ENCODE measurements at regions not wholly inside any gene's neighbourhood (a gene's known extent, or its start where the extent isn't known, plus 50 kb on each side); places are given as distances from the start of the nearest gene placed in this dataset.

DNA sequence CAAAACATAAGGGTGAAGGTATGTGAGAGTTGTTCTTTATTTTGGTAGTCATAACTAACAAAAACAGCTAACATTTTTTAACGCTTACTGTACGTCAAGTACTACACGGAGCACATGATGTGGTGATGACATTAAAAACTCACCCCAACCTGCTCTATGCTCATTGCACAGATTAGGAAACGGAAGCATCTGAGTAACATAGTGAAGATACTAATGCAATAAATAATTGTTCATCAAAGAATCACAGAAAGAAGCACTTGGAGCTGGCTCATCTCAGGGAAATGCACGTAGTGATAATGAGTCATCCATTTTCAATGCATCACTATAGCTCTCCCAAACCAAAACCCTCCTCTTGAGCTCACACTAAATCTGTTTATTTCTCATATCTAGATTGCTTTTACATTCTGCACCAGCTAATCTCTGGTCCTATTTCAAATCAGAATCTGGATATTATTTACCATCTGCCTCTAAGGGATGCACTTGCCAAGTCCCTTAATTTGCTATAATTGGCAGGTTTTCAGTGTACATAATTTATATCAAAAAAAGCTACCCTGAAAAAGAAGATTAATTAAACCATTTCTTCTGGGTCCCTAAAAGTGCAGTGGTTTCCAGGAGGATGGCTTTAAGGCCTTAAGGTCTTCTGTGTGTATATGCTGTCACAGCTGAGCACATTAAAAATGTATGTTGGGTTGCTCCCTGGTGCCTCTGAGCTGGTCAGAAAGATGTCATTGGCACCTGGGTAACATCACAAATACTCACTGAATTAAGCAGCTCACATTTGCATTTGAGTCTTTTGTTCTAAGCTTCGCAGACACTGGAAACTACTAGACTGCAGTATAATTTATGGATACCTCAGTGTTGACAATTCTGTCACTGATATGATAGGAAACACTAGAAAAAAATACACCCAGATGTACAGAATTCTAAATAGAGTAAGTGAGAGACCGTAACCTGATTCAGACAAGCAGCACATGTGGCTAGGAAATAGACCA, 677.4 kb upstream of the CITED2 start:
- no peak for DNase-seq
- peak overlapping the region in 3 of 12 donors; percentile 71 to 87 (median 86) for H3K27ac ChIP-seq
- peaks cover 0 to 7% (median 0%) of the 10 kb centered on the region in 12 donors for H3K9me3 ChIP-seq
- H3K36me3 ChIP-seq, result no peaks in the 10 kb centered on the region
- no peaks in the 10 kb centered on the region for H3K27me3 ChIP-seq
- TF ChIP-seq POLR2A (IDR thresholded peaks at IDR 0.05), result no peak
- TF ChIP-seq, protein P1, sequence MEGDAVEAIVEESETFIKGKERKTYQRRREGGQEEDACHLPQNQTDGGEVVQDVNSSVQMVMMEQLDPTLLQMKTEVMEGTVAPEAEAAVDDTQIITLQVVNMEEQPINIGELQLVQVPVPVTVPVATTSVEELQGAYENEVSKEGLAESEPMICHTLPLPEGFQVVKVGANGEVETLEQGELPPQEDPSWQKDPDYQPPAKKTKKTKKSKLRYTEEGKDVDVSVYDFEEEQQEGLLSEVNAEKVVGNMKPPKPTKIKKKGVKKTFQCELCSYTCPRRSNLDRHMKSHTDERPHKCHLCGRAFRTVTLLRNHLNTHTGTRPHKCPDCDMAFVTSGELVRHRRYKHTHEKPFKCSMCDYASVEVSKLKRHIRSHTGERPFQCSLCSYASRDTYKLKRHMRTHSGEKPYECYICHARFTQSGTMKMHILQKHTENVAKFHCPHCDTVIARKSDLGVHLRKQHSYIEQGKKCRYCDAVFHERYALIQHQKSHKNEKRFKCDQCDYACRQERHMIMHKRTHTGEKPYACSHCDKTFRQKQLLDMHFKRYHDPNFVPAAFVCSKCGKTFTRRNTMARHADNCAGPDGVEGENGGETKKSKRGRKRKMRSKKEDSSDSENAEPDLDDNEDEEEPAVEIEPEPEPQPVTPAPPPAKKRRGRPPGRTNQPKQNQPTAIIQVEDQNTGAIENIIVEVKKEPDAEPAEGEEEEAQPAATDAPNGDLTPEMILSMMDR (IDR thresholded peaks at IDR 0.05), result no peak
- H3K4me3 ChIP-seq, result no peak overlapping the region
- 72 to 91% (median 86%) methylated on average over 7 of the region's 7 CpGs for WGBS, 4 donors
- H3K4me1 ChIP-seq, result peaks cover 0 to 14% (median 0%) of the 10 kb centered on the region in 12 donors
- ATAC-seq, result no peak
- intact Hi-C loops (cut with DNase I), result loop anchor here in 3 of 10 donors (10.0 kb wide), 2 partner anchors 287 to 677 kb away; partner anchors contain the start of gene CITED2 (in 2 of the 3)

DNA sequence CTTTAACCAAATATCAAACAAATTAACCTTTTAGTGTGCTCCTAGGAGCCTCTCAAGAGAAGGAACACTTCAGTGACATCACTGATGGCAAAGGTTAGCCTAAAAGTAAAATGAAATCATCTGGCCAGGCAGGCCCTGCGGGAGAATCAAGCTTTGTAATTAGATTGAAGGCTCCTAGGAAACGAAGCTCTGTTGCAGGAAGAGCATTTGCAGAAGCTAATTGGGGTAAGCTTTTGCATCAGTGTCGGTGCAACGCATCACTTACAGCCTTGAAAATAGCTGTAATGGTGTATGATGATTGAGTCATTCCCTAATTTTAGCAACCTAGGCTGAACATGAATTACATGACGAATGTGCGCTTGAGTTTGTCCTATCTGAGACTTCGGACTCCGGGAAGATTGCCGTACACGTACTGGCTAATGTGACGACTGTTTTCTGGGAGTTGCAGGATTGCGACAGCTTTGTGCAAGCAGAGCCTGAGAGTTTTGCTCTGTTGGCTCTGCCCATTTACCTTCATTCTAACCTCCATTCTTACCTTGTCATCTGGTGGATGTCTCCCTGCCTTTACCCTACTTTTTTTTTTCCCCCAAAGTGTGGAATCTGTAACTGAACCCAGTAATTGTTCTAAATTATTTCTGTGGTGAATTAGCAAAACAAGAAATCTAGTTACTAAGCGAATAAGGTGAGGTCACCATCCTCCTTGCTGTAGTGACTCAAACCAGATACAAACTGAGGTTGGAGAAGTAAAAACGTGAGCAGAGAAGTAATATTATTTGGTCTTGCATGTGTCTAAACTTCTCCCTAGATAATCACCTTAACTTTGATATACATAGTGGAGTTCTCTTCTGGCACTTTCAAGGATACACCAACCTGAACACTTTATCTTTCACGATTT, 675.9 kb upstream of the CITED2 start:
- intact Hi-C loops (cut with DNase I), result loop anchor here in 3 of 10 donors (10.0 kb wide), 2 partner anchors 286 to 676 kb away; partner anchors contain the start of gene CITED2 (in 2 of the 3)
- TF ChIP-seq, protein P1 (IDR thresholded peaks at IDR 0.05), result no peak
- TF ChIP-seq POLR2A (IDR thresholded peaks at IDR 0.05), result no peak
- peaks cover 0 to 14% (median 0%) of the 10 kb centered on the region in 12 donors for H3K4me1 ChIP-seq
- 57 to 65% (median 63%) methylated on average over 15 of the region's 15 CpGs for WGBS, 4 donors
- H3K27ac ChIP-seq, result peak overlapping the region; percentile 45 to 92 (median 76)
- peak in 4 of 5 donors; percentile 31 to 76 (median 72) for DNase-seq
- H3K9me3 ChIP-seq, result peaks cover 0 to 8% (median 0%) of the 10 kb centered on the region in 12 donors
- peak; percentile 92 to 95 (median 94) for ATAC-seq
- no peaks in the 10 kb centered on the region for H3K27me3 ChIP-seq
- no peaks in the 10 kb centered on the region for H3K36me3 ChIP-seq
- peak overlapping the region in 1 of 12 donors; percentile 15 for H3K4me3 ChIP-seq

DNA sequence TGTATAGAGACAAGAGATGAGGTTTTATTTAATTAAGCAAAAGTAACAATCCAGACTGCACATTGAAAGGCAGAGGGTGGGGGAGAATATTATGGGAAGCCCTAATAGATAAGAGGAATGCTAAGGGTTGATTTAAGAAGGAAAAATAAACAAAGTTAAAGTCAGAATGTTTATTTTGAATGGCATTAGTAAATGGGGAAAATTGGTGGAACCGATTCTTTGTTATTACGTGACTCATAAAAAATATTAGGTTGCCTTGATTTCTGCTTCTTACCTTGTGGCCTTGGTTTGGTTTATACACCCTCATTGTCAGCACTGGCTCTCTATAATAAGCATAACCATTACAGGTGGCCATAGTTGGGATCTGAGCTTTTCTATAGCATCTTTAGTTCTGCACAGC, 674.8 kb upstream of the CITED2 start:
- peaks cover 0 to 8% (median 0%) of the 10 kb centered on the region in 12 donors for H3K9me3 ChIP-seq
- H3K4me3 ChIP-seq, result no peak overlapping the region
- TF ChIP-seq POLR2A (IDR thresholded peaks at IDR 0.05), result no peak
- TF ChIP-seq, protein P1 (IDR thresholded peaks at IDR 0.05), result no peak
- no peaks in the 10 kb centered on the region for H3K36me3 ChIP-seq
- DNase-seq (no peak), ATAC-seq (no peak)
- WGBS, 4 donors, result 78 to 89% (median 80%) methylated on average over 2 of the region's 2 CpGs
- peak overlapping the region in 10 of 12 donors; percentile 45 to 92 (median 76) for H3K27ac ChIP-seq
- intact Hi-C loops (cut with DNase I), result loop anchor here in 1 of 10 donors (10.0 kb wide), 1 partner anchor 164 kb away; no protein-coding TSS in a partner anchor
- H3K27me3 ChIP-seq, result no peaks in the 10 kb centered on the region
- H3K4me1 ChIP-seq, result peaks cover 0 to 14% (median under 1%) of the 10 kb centered on the region in 12 donors

Data from heart left ventricle (tissue), 16 donors.